HG03060 (cell line): ENCODE measurements at regions not wholly inside any gene's neighbourhood (a gene's known extent, or its start where the extent isn't known, plus 50 kb on each side); places are given as distances from the start of the nearest gene placed in this dataset.
"Not testable (repeated sequence)": the region's sequence is repeated elsewhere in the genome, so short reads cannot be mapped to it uniquely, and the experiment has no call there.

Source experiments
- ATAC-seq: cut with Tn5 transposase; IDR thresholded peaks from one replicate; pipeline ENCODE4 v1.9.1; 2021; ENCODE audit warnings: low read depth, moderate number of reproducible peaks; ENCODE audit not compliant: unreplicated experiment

DNA sequence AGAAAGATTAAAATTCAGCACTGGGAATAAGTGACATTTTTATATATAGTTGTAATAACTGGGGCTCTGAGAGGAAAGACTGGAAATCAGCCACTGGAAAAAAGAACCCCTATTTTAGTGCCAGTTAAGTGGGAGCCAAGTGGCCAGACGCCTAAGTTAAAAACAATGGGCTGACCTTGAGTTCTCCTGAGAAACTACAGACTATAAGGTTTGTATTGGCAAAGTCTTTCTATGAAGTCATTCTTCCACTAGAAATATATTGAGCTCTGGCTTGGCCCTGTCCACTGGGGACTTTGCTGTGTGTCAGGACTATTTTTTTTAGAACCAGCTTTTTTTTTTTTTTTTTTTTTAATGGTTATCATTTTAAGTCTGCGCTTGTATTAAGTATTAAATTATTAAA is 210.6 kb upstream of the FZD8 start:
- ATAC-seq, result no peak

DNA sequence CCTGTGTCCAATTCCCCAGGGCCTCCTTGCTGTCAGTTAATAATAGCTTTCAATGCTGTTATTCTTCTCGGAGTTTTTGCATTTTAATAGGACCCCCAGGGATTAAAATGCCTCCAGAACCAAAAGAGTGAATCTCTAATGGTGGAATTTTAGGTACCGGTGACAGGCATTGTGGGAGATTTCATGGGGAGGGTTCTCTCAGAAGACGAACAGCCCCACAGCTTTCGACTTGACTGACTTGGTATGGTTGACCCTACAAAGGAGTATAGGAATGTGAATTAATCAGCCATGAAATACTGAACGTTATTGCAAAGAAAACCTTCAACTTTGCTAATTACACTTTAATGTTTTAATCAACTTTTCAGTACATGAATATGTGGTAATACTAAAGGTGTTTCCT is 206.3 kb upstream of the FZD8 start:
- ATAC-seq, result no peak

DNA sequence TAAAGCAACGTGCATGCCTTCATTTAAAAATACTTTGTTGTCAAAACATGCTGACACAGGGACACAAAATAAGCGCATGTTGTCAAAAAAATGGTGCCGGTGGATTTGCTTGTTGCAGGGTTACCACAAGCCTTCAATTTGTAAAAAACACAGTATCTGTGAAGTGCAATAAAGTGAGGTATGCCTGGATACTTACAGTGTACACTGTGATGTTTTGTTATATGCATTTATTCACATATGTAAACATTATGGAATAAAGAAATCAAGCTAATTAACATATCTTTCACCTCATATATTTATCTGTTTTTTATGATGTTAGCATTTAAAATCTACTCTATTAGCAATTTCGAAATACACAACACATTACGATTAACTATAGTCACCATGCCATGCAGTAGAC is 202.6 kb upstream of the FZD8 start:
- no peak for ATAC-seq

DNA sequence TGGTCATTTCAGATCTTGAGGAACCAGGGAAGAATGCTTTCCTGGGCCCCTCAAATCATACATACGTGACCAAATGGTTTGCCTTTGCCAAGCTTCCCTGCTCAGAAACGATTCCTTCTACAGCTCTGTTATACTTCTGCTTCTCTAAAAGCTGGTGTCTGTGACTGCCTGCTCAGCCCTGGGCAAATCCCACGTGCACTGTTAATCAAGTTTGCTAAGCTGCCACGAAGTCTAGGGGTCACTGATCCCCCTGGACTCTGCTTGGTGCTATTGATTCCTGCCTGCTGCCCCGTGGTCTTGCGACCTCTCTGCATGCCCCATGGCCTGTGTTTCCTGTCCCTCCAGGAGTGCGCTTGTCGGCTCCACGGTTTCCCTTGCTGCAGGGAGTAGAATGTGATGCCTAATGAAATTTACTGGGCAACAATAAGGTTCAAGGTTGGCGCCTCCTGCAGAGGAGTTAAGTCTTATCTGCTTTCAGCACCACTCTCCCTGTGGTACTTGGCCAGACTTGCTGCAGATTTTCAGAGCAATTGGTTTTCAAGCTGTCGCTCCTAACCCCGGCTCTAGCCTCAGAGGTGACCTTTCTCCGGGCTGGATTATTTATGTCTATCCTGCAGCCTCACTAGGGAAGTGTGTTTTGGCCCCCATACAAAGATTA is 201.6 kb upstream of the FZD8 start:
- ATAC-seq, result no peak

DNA sequence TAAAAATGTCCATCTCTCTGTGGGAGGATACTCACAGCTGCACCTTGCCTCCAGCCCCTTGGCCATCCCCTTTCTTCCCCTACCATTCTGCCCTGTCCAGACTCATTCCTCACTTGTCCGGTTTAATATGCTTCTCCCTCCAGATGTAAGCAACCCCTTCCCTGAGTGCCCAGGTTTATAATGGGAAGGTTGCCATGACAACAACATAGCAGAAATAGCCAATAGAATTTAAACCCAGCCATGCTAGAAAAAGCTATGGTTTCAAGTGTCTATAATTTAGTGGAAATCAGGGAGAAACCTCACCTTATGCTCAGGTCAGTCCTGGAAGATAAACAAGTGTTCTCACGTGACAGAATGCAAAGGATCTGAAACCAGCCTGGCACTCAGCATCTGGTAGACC is 196.0 kb upstream of the FZD8 start:
- no peak for ATAC-seq

DNA sequence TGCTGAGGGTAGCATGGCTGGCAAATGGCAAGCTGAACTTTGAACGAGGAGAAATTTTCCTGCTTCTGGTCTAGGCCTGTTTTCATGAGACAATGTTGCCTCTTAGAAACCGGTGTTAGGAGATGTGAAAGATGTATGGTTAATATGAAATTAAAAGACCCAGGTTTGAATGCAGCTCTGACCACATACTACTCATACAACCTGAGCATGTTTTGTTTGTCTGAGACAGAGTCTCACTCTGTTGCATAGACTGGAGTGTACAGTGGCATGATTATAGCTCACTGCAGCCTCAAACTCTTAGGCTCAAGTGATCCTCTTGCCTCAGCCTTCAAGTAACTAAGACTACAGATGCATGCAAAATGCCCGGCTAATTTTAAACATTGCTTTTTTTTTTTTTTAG is 193.4 kb upstream of the FZD8 start:
- ATAC-seq, result no peak

DNA sequence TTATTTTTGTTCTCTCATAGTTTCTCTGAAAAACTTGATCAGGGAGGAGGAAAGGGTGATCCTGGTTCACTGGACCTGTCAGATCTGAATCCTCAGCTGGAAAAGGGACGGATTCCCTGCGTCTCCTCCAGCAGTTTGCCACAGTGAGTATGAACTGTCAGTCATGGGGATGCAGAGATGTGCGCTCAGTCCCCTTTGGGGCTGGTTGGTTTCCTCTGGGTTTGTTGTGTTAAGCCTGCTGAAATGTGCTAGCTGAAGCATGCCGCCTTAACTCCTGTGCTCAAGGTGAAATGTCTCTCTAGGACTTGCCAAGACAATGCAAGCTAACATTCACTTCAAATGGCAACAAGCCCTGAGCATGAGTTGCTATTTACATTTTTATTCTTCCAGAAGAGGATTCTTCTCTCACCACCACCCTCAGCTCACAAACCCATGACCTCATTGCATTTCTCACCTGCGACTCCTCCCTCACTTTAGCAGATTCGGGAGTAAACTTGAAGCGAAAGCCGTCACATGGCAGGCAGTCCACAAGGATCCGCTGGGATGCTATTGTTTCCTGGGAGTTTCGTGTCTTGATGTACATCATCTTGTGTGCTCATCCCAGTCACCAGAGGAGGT is 192.9 kb upstream of the FZD8 start:
- ATAC-seq, result no peak

DNA sequence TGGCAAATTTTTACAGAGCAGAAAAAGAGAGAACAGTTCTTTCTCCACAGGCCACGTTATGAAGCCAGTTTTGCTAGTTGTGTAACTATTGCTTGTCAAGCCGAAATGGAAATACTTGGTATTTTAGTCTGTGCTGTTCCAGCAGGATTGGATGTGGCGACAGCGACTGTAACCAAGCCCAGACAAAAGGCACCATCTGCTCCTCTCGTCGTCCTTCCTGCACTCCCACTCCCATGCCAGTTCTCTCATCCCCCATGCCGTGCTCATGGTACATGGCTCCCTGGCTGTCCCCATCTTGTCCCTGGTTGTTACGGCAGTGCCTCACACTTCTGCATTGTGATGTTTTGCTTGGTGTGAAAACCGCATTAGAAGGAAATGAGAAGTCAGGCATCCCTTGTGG is 185.7 kb upstream of the FZD8 start:
- no peak for ATAC-seq

DNA sequence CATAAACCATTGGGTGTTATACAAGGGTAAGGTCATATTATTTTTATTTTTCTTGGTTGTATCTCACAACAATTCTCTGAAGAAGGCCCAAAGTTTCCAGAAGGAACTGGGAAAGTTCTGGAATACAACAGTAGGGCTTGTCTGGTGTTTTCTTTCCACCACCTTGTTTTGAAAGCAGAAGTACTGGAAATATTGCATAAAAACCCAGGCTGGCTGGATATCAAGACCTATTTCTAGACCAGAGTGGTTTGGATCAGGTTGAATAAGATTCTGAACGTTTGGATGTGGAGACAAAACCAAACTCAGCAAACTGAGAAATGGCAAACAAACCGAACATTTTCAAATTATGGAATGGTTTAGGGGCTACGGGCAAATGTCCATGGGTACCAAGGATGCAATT is 182.6 kb upstream of the FZD8 start:
- no peak for ATAC-seq

DNA sequence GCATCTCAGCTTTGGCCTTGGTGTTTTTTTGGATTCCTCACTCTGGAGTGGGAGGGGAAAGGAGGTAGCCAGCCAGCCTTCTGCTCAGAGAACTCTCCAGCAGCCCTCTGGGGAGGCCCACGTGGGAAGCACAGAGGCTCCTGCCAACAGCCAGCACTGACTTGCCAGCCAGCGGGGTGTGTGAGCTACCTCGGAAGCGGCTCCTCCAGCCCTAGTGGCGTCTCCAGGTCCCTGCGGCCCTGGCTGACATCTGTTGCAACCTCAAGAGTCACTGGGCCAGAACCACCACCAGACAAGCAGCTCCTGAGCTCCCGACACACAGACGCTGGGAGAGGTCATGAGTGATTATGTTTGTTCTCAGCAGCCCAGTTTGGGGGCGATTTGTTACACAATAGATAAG is 180.2 kb upstream of the FZD8 start:
- ATAC-seq, result no peak

DNA sequence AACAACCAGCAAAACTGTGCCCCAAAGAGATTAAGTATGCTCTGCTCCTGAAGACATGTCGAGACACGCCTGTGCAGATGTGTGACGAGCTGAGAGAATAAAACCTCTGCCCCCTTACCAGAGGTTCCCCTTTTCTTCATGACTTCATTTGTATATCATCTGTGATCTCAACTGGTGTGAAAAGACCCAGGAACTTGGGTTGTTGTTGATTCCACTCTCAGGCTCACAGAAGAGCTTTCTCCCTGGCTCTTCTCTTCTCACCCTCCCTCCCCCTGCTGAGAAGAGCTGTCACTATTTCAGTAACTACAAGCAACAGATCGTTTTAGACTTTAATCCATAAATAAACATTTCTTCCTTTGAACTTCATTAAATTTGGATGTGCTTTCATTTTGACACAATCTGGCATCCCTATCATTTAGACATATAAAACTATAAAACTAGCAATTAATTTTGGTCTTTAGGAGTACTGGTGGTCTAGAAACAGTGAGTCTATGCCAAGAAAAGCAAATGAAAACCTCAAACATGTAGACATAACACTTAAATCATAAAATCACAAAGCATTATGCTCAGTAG is 179.3 kb upstream of the FZD8 start:
- no peak for ATAC-seq

DNA sequence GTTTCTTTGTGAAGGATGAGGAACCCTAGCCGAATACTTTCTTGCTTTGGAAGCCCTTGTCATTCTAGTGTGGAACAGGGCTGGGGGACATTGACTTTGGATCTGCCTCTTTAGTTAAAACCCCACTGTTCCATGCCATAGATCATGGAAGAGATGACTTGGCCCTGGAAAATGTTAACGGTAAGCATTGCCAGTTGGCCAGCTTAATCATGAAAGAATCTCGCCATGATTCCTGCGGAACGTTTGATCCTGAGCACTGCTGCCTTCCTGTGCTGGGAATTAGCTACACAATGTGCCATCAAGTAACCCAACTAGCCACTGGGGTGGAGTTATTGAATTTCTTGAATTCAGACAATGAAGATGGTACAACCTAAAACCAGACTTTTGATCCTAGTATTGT is 177.6 kb upstream of the FZD8 start:
- no peak for ATAC-seq

DNA sequence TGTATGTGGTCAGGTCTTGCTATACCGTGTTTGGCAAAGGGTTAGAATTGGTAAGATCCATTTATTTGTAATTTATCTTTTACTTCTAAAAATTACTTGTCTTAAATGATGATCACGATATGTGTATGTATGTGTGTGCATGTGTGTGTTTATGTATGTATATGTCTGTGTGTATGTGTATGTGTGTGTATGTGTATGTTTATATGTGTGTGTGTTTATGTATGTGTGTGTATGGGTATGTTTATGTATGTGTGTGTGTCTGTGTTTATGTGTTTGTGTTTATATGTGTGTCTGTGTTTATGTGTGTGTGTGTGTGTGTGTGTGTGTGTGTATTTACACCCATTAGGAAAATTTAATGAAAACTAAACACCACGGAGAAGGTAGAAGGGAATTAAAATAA is 176.9 kb upstream of the FZD8 start:
- ATAC-seq, result no peak

DNA sequence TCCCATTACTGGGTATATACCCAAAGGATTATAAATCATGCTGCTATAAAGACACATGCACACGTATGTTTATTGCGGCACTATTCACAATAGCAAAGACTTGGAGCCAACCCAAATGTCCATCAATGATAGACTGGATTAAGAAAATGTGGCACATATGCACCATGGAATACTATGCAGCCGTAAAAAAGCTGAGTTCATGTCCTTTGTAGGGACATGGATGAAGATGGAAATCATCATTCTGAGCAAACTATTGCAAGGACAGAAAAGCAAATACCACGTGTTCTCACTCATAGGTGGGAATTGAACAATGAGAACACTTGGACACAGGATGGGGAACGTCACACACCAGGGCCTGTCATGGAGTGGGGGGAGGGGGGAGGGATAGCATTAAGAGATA is 175.0 kb upstream of the FZD8 start:
- not testable (repeated sequence) for ATAC-seq

DNA sequence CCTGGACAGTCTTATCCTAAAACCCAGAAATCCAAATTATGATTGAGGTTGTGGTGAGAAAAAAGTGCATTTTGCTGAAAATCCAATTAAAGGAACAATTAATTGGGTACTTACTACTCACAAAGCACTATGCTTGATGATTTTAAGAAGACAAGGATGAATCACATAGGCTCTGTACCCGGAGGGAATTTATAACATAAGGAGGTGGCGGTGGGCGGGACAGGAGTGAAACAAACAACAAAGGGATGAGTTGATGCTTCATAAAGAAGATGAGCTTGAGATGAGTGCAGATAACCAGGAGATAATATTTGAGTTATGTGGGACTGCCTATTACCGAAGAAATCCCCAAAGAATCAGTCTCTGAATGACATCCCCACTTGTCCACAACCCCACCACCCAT is 171.1 kb upstream of the FZD8 start:
- no peak for ATAC-seq

DNA sequence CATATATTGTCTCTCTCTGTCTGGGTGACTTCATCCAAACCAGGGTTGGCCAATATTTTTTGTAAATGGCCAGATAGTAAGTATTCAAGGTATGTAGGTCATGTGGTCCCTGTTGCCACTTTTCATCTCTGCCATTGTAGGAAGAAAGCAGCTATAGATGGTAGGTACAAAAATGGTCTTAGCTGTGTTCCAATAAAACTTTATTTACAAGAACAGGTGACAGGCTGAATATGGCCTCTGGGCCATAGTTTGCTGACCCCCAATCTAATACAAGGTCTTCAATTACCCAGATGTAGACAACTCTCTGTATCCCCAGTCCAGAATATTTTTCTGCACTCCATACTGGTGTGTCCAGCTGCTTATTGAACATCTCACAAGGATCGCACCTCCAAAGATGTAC is 166.2 kb upstream of the FZD8 start:
- ATAC-seq, result no peak

DNA sequence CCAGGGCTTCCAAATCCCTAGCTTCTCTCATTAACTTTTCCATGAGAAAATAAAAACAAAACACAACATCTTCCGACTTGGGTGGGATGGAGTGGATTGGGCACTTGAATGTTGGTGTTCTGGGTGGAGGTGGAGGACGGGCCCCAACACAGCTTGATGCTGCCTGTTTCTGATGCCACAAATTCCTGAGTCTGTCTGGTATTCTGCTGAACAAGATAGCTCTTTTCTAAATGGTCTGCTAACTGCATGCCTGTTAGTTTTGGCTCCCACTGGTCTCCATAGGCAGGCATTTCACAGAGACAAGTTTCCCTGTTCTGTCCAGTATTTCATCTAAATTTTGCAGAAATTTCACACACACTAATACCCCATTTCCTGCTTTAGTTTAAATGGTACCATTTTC is 160.9 kb upstream of the FZD8 start:
- no peak for ATAC-seq

DNA sequence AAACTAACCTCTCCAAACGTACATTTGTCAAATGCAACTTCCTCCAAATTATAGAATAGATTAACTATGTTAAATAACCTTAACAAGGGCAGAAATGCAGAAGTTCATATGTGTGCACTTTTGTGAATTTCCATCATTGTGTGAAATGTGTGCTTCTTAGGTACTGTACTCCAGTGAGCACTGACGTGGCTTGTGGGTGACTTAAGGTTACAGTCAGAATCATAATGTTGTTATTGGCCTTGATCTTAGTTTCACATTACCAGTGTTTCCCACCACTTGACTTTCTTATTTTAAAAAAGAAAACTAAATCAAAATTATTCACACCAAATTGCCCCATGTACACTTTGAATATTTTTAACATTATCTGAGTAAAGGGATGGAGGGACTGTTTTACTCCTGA is 155.1 kb upstream of the FZD8 start:
- ATAC-seq, result no peak

DNA sequence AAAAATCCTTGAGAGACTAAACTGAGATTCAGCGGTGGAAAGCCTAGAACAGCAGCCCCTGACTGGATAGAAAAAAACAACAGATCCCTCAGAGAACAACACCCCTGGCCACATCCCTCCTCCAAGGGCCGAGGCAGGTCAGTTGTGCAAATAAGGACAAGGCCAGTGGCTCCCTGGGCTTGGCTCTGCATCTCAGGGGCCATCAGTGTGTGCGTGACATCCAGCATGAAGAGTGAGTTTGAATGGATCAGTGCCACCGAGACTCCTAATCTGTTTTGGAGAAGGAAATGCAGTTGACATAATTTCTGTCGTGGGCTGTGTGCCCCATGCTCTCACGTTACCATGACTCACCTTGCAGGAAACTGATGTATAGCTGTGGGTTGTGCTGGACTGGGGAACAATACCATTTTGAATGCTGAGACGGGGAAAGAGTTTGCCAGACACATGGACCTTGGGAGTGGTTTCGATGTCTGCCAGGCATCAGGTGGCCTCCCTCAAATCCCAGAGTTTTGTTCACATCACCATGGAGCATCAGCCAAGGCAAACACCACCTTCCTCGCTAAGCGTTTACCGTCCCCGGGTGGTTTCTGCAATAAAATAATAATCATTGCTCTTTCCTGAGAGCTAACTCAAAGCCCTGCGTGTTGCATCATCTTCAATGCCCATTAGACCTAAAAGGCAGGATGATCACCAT is 153.2 kb upstream of the FZD8 start:
- ATAC-seq, result no peak

DNA sequence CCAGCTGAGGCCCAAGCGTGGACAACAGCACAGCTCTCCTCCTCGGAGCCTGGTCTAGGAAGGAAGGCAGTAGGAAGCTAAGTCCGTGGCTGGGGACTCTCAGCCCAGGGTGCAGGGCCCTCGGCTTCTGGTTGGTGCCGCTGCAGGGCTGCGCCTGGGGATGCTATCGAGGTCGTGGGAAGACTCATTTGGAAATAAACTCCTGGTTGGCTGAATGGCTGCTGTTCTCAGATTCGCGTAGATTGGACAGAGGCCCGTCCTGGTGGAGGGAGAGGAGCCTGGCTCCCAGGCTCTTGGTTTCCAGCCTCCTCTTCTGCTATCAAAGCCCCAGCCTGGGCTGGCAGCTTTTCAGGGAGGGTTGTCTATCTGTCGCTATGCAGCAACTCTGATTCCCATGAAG is 152.6 kb upstream of the FZD8 start:
- no peak for ATAC-seq

DNA sequence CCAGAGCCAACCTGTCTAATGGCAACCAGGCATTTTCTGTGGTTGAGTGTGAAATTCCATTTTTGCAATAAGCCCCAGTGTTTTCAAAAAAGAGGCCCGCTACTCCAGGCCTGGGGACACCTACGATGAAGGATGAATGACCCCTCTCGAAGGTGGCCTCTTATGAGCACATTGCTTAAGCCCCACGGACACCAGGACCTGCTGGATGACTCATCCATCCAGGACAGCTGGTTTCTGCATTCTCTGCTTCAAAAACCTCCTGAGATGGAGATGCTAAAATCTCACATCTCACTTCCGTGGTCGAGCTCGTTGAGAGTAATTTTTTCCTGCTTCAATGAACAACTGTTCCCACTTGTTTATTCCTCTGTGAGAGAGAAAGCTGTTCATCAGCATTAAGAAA is 150.2 kb upstream of the FZD8 start:
- no peak for ATAC-seq

DNA sequence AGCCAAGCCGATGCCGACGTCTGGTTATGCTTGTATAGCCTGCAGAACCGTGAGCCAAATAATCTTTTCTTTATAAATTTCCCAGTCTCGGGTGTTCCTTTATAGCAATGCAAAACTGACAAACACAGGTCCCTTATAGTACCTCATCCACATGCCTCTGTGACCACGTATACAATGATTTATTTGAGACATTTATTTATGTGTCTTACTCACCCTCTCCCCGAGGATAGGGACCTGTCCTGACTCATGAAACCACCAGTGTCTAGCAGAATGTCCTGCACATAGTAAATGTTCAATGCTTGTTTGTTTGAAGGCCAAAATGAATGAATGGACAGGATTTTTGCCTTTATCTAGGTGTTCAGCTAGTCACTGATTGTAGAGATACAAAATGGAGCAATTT is 147.9 kb upstream of the FZD8 start:
- no peak for ATAC-seq
